SK-N-SH (cell line): ENCODE measurements at regions not wholly inside any gene's neighbourhood (a gene's known extent, or its start where the extent isn't known, plus 50 kb on each side); places are given as distances from the start of the nearest gene placed in this dataset.

ENCODE experiments used
- CTCF ChIA-PET: fragments of 300-600, 350-600 bp; formaldehyde crosslinking; extraction: SDS; loops from one replicate; lab custom pipeline; 2021; lab: Yijun Ruan, JAX
- POLR2A ChIA-PET: fragments of 350-600 bp; sonication (Branson Sonifier 250); formaldehyde crosslinking; extraction: SDS; loops from one replicate; lab custom pipeline; 2020; ENCODE audit warnings: antibody characterized with exemption, inconsistent platforms; lab: Yijun Ruan, JAX
- DNase-seq: peaks from one replicate; pipeline ENCODE4 v3.0.0; 2012
- H2AFZ ChIP-seq: fragments of 200-600 bp; sonication (generic); 2 replicates; pipeline ENCODE4 v1.8.1; 2016; ENCODE audit warnings: antibody characterized with exemption, mild to moderate bottlenecking, low read depth
- H3F3A ChIP-seq: fragments of 200-600 bp; sonication (generic); replicated peaks from 2 replicates; pipeline ENCODE3; 2016; ENCODE audit warnings: antibody characterized with exemption, mild to moderate bottlenecking; ENCODE audit not compliant: insufficient read depth
- H3K27ac ChIP-seq, 2 experiments: fragments of 200-500 bp in 1 of 2; fragments of 200-600 bp in 1 of 2; sonication (Bioruptor generic) in 1 of 2; sonication (generic), shearing (Covaris generic) in 1 of 2; 2 replicates each; pipeline versions ENCODE4 v1.5.1 to v1.6.1; 2014 to 2016; ENCODE audit warnings: low read depth in 2 of 2, inconsistent platforms in 1 of 2, low read length in 1 of 2, mild to moderate bottlenecking in 1 of 2, mixed read lengths in 1 of 2
- H3K27me3 ChIP-seq: fragments of 200-600 bp; sonication (generic), shearing (Covaris generic); 2 replicates; pipeline ENCODE4 v1.6.1; 2016; ENCODE audit warnings: mixed run types; ENCODE audit not compliant: insufficient read depth
- H3K36me3 ChIP-seq, 2 experiments: fragments of 200-500 bp in 1 of 2; fragments of 200-600 bp in 1 of 2; sonication (Bioruptor generic) in 1 of 2; sonication (generic) in 1 of 2; replicated peaks in 1 of 2; 2 replicates each; pipeline versions ENCODE3 to v1.5.1; 2014 to 2016; ENCODE audit warnings: low read length in 1 of 2, mild to moderate bottlenecking in 1 of 2; ENCODE audit not compliant: insufficient read depth in 2 of 2, control insufficient read depth in 1 of 2
- H3K4me1 ChIP-seq, 2 experiments: fragments of 200-500 bp in 1 of 2; fragments of 200-600 bp in 1 of 2; sonication (Bioruptor generic) in 1 of 2; sonication (generic), shearing (Covaris generic) in 1 of 2; 2 replicates each; pipeline versions ENCODE4 v1.5.1 to v1.6.1; 2014 to 2016; ENCODE audit warnings: low read depth in 1 of 2, low read length in 1 of 2, mixed run types in 1 of 2; ENCODE audit not compliant: insufficient read depth in 2 of 2, control insufficient read depth in 1 of 2
- H3K4me2 ChIP-seq: fragments of 200-600 bp; sonication (generic), shearing (Covaris generic); 2 replicates; pipeline ENCODE4 v1.6.1; 2017; ENCODE audit warnings: mixed run types
- H3K4me3 ChIP-seq, 2 experiments: fragments of 200-500 bp in 1 of 2; fragments of 200-600 bp in 1 of 2; sonication (Bioruptor generic) in 1 of 2; sonication (generic), shearing (Covaris generic) in 1 of 2; 2 replicates each; pipeline versions ENCODE4 v1.5.1 to v1.8.1; 2014 to 2016; ENCODE audit warnings: low read depth in 2 of 2, inconsistent platforms in 1 of 2, low read length in 1 of 2, mild to moderate bottlenecking in 1 of 2, mixed read lengths in 1 of 2, moderate library complexity in 1 of 2
- H3K79me2 ChIP-seq: fragments of 200-600 bp; sonication (generic); 2 replicates; pipeline ENCODE4 v1.8.1; 2017; ENCODE audit warnings: mild to moderate bottlenecking; ENCODE audit not compliant: insufficient read depth
- H3K9ac ChIP-seq: fragments of 200-600 bp; sonication (generic); 2 replicates; pipeline ENCODE4 v1.6.1; 2017; ENCODE audit warnings: mixed run types
- H3K9me2 ChIP-seq: fragments of 200-600 bp; sonication (generic); 2 replicates; pipeline ENCODE4 v1.6.1; 2017; ENCODE audit warnings: mixed run types
- H3K9me3 ChIP-seq: fragments of 200-600 bp; sonication (generic); 2 replicates; pipeline ENCODE4 v1.6.1; 2017; ENCODE audit warnings: mixed run types, mild to moderate bottlenecking, moderate library complexity
- H4K20me1 ChIP-seq: fragments of 200-600 bp; sonication (generic); 2 replicates; pipeline ENCODE4 v1.6.1; 2017; ENCODE audit warnings: mild to moderate bottlenecking, mixed run types; ENCODE audit not compliant: insufficient read depth
- CHD2 ChIP-seq: fragments of 150-350 bp; IDR thresholded peaks from 2 replicates; pipeline ENCODE4 v1.6.1; 2018; ENCODE audit warnings: low read length; ENCODE audit not compliant: partially characterized antibody
- CTCF ChIP-seq: fragments of 200-600 bp; sonication (generic); IDR thresholded peaks from 2 replicates; pipeline ENCODE4 v1.6.1; 2017; ENCODE audit warnings: antibody characterized with exemption, mild to moderate bottlenecking, moderate library complexity
- EP300 ChIP-seq, 2 experiments: IDR thresholded peaks; 2 replicates each; pipeline versions ENCODE4 v1.4.0 to v1.6.1; 2012; ENCODE audit warnings: borderline replicate concordance in 1 of 2, low read depth in 1 of 2, low read length in 1 of 2
- EZH2phosphoT487 ChIP-seq: fragments of 200-600 bp; sonication (generic); IDR thresholded peaks from 2 replicates; pipeline ENCODE4 v1.6.1; 2017; ENCODE audit warnings: low read depth, mixed run types, mild to moderate bottlenecking, antibody characterized with exemption, moderate library complexity, borderline replicate concordance
- FOXJ3 ChIP-seq: sonication (generic); formaldehyde crosslinking; IDR thresholded peaks from 2 replicates; pipeline ENCODE4 v1.5.1; 2020; ENCODE audit warnings: mild to moderate bottlenecking, missing genetic modification reagents
- FOXM1 ChIP-seq: IDR thresholded peaks from 2 replicates; pipeline ENCODE4 v1.4.0; 2012; ENCODE audit warnings: low read depth, mild to moderate bottlenecking
- GATA2 ChIP-seq: sonication (generic); formaldehyde crosslinking; IDR thresholded peaks from 2 replicates; pipeline ENCODE4 v1.5.0; 2020; ENCODE audit warnings: mild to moderate bottlenecking, missing genetic modification reagents
- IRF3 ChIP-seq: fragments of 150-350 bp; IDR thresholded peaks from 2 replicates; pipeline ENCODE4 v1.6.1; 2016; ENCODE audit warnings: mild to moderate bottlenecking, low read depth, low read length
- JUND ChIP-seq: IDR thresholded peaks from 2 replicates; pipeline ENCODE4 v1.4.0; 2012
- MEF2A ChIP-seq: IDR thresholded peaks from 2 replicates; pipeline ENCODE4 v1.4.0; 2012; ENCODE audit warnings: low read depth, borderline replicate concordance
- NFIC ChIP-seq: IDR thresholded peaks from 2 replicates; pipeline ENCODE4 v1.4.0; 2012; ENCODE audit warnings: borderline replicate concordance
- NRF1 ChIP-seq: IDR thresholded peaks from 2 replicates; pipeline ENCODE4 v1.6.1; 2012; ENCODE audit warnings: low read depth, mild to moderate bottlenecking, low read length
- POLR2AphosphoS5 ChIP-seq: IDR thresholded peaks from 2 replicates; pipeline ENCODE4 v1.6.1; 2012; ENCODE audit warnings: low read depth, low read length
- RAD21 ChIP-seq: IDR thresholded peaks from 2 replicates; pipeline ENCODE4 v1.6.1; 2012; ENCODE audit warnings: mild to moderate bottlenecking, low read length
- RCOR1 ChIP-seq: fragments of 150-350 bp; IDR thresholded peaks from 2 replicates; pipeline ENCODE4 v1.6.1; 2017; ENCODE audit warnings: antibody characterized with exemption, low read length
- SIN3A ChIP-seq: IDR thresholded peaks from 2 replicates; pipeline ENCODE4 v1.6.1; 2012; ENCODE audit warnings: low read depth, mild to moderate bottlenecking, low read length, moderate library complexity, borderline replicate concordance
- SMC3 ChIP-seq: IDR thresholded peaks from 2 replicates; pipeline ENCODE4 v1.6.1; 2012; ENCODE audit warnings: low read depth, low read length, improper control_type of control experiment
- TCF12 ChIP-seq: IDR thresholded peaks from 2 replicates; pipeline ENCODE4 v1.4.0; 2012
- USF1 ChIP-seq: IDR thresholded peaks from 2 replicates; pipeline ENCODE4 v1.4.0; 2012; ENCODE audit warnings: low read depth, borderline replicate concordance
- YY1 ChIP-seq: IDR thresholded peaks from 2 replicates; pipeline ENCODE4 v1.4.0; 2012; ENCODE audit warnings: low read depth, mild to moderate bottlenecking
- WGBS: methylation state at CpG from one replicate; pipeline ENCODE4 v1.1.6; 2017; ENCODE audit warnings: low lambda C conversion rate; 5-methylcytosine and 5-hydroxymethylcytosine counted together

- ChIA-PET CTCF (no interaction called here), POLR2A (no interaction called here)
- H3K79me2 ChIP-seq, result no peaks in the 10 kb centered on the region
Observed at GRCh38 chr4:173860094-173860493, 330.1 kb upstream of the HAND2 start.

More at GRCh38 chr4:173860094-173860493, 330.1 kb upstream of the HAND2 start:
- H4K20me1 ChIP-seq, result no peaks in the 10 kb centered on the region
- H3K9me2 ChIP-seq, result no peaks in the 10 kb centered on the region
- DNase-seq, result no peak
- H3K27ac ChIP-seq, result no peak overlapping the region
- no peaks in the 10 kb centered on the region for H3F3A ChIP-seq
- no peak overlapping the region for H2AFZ ChIP-seq
- H3K4me1 ChIP-seq, result peaks cover 0 to under 1% of the 10 kb centered on the region in 2 experiments; a peak in 3 of 4 replicates
- no peaks in the 10 kb centered on the region for H3K27me3 ChIP-seq
- no peaks in the 10 kb centered on the region for H3K36me3 ChIP-seq
- no peak overlapping the region for H3K4me2 ChIP-seq
- H3K4me3 ChIP-seq, result no peak overlapping the region
- no peak overlapping the region for H3K9ac ChIP-seq
- TF ChIP-seq NRF1 (no peak), EZH2phosphoT487 (no peak), CTCF (no peak), RCOR1 (no peak), IRF3 (no peak), CHD2 (no peak), MEF2A (no peak), NFIC (no peak), POLR2AphosphoS5 (no peak), FOXJ3 (CRISPR knock-in tag) (no peak), TCF12 (no peak), USF1 (no peak), FOXM1 (no peak), RAD21 (no peak), JUND (no peak), GATA2 (CRISPR knock-in tag) (no peak), YY1 (no peak), SMC3 (no peak), SIN3A (no peak), EP300 (IDR thresholded peaks at IDR 0.05; ENCODE audit: borderline replicate concordance in 1 of 2, low read depth in 1 of 2, low read length in 1 of 2) (no peak)
- H3K9me3 ChIP-seq, result 0 out of 2 replicates have a peak, but pooled peaks cover 5% of the 10 kb centered on the region
- WGBS, result 61% methylated on average over 2 of the region's 2 CpGs
